Hepatocyte (in vitro differentiated cells): ENCODE measurements at regions not wholly inside any gene's neighbourhood (a gene's known extent, or its start where the extent isn't known, plus 50 kb on each side); places are given as distances from the start of the nearest gene placed in this dataset.

ENCODE experiments used
- EZH2phosphoT487 ChIP-seq: fragments of 200-600 bp; sonication (generic); IDR thresholded peaks from one replicate; pipeline ENCODE4 v1.6.1; 2018; ENCODE audit warnings: antibody characterized with exemption, mild to moderate bottlenecking, low read depth, moderate library complexity; ENCODE audit not compliant: unreplicated experiment, severe bottlenecking
- TF ChIP-seq, protein P1 (sequence below): fragments of 200-600 bp; sonication (generic); IDR thresholded peaks from 2 replicates; pipeline ENCODE4 v1.5.1; 2016; ENCODE audit warnings: antibody characterized with exemption, mild to moderate bottlenecking; ENCODE audit not compliant: poor library complexity

DNA sequence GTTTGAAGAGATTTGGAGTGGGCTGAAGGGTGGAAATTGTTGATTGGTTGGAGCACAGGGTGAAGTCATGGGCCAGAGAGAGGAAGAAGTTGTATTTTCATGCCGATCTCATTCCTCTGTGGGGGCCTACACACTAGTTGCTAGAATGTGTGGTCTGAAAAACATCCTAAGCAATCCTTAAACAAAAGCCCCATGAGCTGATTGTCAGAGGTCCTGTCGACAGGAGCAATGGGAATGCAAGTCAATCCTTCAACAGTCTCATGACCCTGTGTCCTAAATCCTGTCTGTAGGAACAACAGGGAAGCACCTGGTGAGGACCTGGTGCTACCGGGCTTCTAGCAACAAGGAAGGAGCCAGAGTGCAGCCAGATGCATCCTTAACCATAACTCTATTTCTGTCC lies 324.0 kb upstream of the TMEM132C start:
- TF ChIP-seq, protein P1, sequence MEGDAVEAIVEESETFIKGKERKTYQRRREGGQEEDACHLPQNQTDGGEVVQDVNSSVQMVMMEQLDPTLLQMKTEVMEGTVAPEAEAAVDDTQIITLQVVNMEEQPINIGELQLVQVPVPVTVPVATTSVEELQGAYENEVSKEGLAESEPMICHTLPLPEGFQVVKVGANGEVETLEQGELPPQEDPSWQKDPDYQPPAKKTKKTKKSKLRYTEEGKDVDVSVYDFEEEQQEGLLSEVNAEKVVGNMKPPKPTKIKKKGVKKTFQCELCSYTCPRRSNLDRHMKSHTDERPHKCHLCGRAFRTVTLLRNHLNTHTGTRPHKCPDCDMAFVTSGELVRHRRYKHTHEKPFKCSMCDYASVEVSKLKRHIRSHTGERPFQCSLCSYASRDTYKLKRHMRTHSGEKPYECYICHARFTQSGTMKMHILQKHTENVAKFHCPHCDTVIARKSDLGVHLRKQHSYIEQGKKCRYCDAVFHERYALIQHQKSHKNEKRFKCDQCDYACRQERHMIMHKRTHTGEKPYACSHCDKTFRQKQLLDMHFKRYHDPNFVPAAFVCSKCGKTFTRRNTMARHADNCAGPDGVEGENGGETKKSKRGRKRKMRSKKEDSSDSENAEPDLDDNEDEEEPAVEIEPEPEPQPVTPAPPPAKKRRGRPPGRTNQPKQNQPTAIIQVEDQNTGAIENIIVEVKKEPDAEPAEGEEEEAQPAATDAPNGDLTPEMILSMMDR, result no peak
- no peak for TF ChIP-seq EZH2phosphoT487
